Glomerular visceral epithelial cell (primary cell): ENCODE measurements at regions not wholly inside any gene's neighbourhood (a gene's known extent, or its start where the extent isn't known, plus 50 kb on each side); places are given as distances from the start of the nearest gene placed in this dataset.
A peak's percentile ranks its signal among the peaks of the same experiment; 100 is the strongest.
"Not testable (repeated sequence)": the region's sequence is repeated elsewhere in the genome, so short reads cannot be mapped to it uniquely, and the experiment has no call there.

Experiments
- DNase-seq: peaks from one replicate; pipeline ENCODE4 v3.0.0-alpha.2; 2016; ENCODE audit errors: extremely low spot score

GRCh38 chr6:56806368-56806767, 148.5 kb upstream of the BEND6 start:
- no peak for DNase-seq

- peak; percentile 13 for DNase-seq
These were observed 149.9 kb upstream of the BEND6 start for GRCh38 chr6:56804996-56805395.

- no peak for DNase-seq
These were observed 151.3 kb upstream of the BEND6 start for GRCh38 chr6:56803594-56803993.

- DNase-seq, result peak; percentile 13
These were observed 152.3 kb upstream of the BEND6 start for GRCh38 chr6:56802584-56802983.

- DNase-seq, result no peak
These were observed 154.9 kb upstream of the BEND6 start for GRCh38 chr6:56799989-56800388.

GRCh38 chr6:56798163-56798562, 155.5 kb upstream of the DST start:
- no peak for DNase-seq

GRCh38 chr6:56796196-56796532, 153.5 kb upstream of the DST start:
- DNase-seq, result peak; percentile 34

GRCh38 chr6:56795466-56796195, 152.9 kb upstream of the DST start:
- peak; percentile 21 for DNase-seq

GRCh38 chr6:56794421-56794820, 151.7 kb upstream of the DST start:
- DNase-seq, result no peak

GRCh38 chr6:56793938-56794337, 151.2 kb upstream of the DST start:
- no peak for DNase-seq

- DNase-seq, result no peak
These were observed 147.7 kb upstream of the DST start for GRCh38 chr6:56790414-56790813.

- peak; percentile 26 for DNase-seq
These were observed 147.2 kb upstream of the DST start for GRCh38 chr6:56789879-56790278.

GRCh38 chr6:56789342-56789741, 146.7 kb upstream of the DST start:
- no peak for DNase-seq

GRCh38 chr6:56787209-56787608, 144.5 kb upstream of the DST start:
- DNase-seq, result no peak

GRCh38 chr6:56786256-56786655, 143.6 kb upstream of the DST start:
- no peak for DNase-seq

- not testable (repeated sequence) for DNase-seq
These were observed 142.8 kb upstream of the DST start for GRCh38 chr6:56785536-56785935.

GRCh38 chr6:56780109-56780508, 137.4 kb upstream of the DST start:
- not testable (repeated sequence) for DNase-seq

- DNase-seq, result not testable (repeated sequence)
These were observed 135.8 kb upstream of the DST start for GRCh38 chr6:56778503-56778902.

GRCh38 chr6:56775498-56776166, 132.9 kb upstream of the DST start:
- no peak for DNase-seq

GRCh38 chr6:56772737-56773184, 130.1 kb upstream of the DST start:
- peak; percentile 88 for DNase-seq

- DNase-seq, result no peak
These were observed 129.4 kb upstream of the DST start for GRCh38 chr6:56771929-56772607.

- no peak for DNase-seq
These were observed 128.5 kb upstream of the DST start for GRCh38 chr6:56771189-56771588.

- DNase-seq, result no peak
These were observed 127.4 kb upstream of the DST start for GRCh38 chr6:56770011-56770520.
